Keratinocyte (primary cell): ENCODE measurements at regions not wholly inside any gene's neighbourhood (a gene's known extent, or its start where the extent isn't known, plus 50 kb on each side); places are given as distances from the start of the nearest gene placed in this dataset.
"Not testable (repeated sequence)": the region's sequence is repeated elsewhere in the genome, so short reads cannot be mapped to it uniquely, and the experiment has no call there.

Experiments
- DNase-seq: peaks from one replicate; pipeline ENCODE4 v3.0.0-alpha.2; 2011; ENCODE audit warnings: low read depth, missing footprints, low spot score
- FAIRE-seq: peaks from 2 replicates; lab custom pipeline; 2011; peaks lifted over from hg19 to GRCh38; lab: Jason Lieb, UNC
- H2AFZ ChIP-seq: 2 replicates; pipeline ENCODE4 v1.6.0; 2012; ENCODE audit warnings: low read length, control low read depth, inconsistent platforms; ENCODE audit not compliant: control insufficient read depth
- H3K27ac ChIP-seq: 2 replicates; pipeline ENCODE4 v1.5.1; 2011; ENCODE audit warnings: low read length; ENCODE audit not compliant: control insufficient read depth, insufficient read depth
- H3K27me3 ChIP-seq: 3 replicates; pipeline ENCODE4 v1.6.0; 2011; ENCODE audit warnings: low read length; ENCODE audit not compliant: control insufficient read depth, insufficient read depth; ENCODE audit errors: extremely low read depth
- H3K36me3 ChIP-seq, 2 experiments: 2 replicates in 1 of 2; 3 replicates in 1 of 2; pipeline ENCODE4 v1.5.1; 2011; ENCODE audit warnings: low read length in 2 of 2, mild to moderate bottlenecking in 1 of 2; ENCODE audit not compliant: control insufficient read depth in 2 of 2, insufficient read depth in 2 of 2; ENCODE audit errors: extremely low read depth in 1 of 2
- H3K4me1 ChIP-seq: 3 replicates; pipeline ENCODE4 v1.5.1; 2011; ENCODE audit warnings: low read length; ENCODE audit not compliant: control insufficient read depth, insufficient read depth; ENCODE audit errors: extremely low read depth
- H3K4me2 ChIP-seq: 3 replicates; pipeline ENCODE4 v1.6.0; 2011; ENCODE audit warnings: low read depth, low read length; ENCODE audit not compliant: control insufficient read depth, insufficient read depth; ENCODE audit errors: extremely low read depth
- H3K4me3 ChIP-seq, 3 experiments: fragments of 200-600 bp in 1 of 3; sonication (generic) in 1 of 3; 2 replicates in 2 of 3; 3 replicates in 1 of 3; pipeline ENCODE4 v1.5.1; 2011 to 2016; ENCODE audit warnings: low read length in 3 of 3, mild to moderate bottlenecking in 3 of 3, control low read depth in 2 of 3, inconsistent platforms in 1 of 3, low read depth in 1 of 3, mixed read lengths in 1 of 3, mixed run types in 1 of 3, moderate library complexity in 1 of 3; ENCODE audit not compliant: control insufficient read depth in 2 of 3, insufficient read depth in 2 of 3; ENCODE audit errors: extremely low read depth in 1 of 3
- H3K79me2 ChIP-seq: 2 replicates; pipeline ENCODE4 v1.6.0; 2012; ENCODE audit warnings: low read length; ENCODE audit not compliant: control insufficient read depth, insufficient read depth
- H3K9ac ChIP-seq: 3 replicates; pipeline ENCODE4 v1.6.0; 2011; ENCODE audit warnings: low read length; ENCODE audit not compliant: control insufficient read depth, insufficient read depth; ENCODE audit errors: extremely low read depth
- H3K9me1 ChIP-seq: 3 replicates; pipeline ENCODE4 v1.6.0; 2011; ENCODE audit warnings: low read length; ENCODE audit not compliant: control insufficient read depth, insufficient read depth; ENCODE audit errors: extremely low read depth
- H3K9me3 ChIP-seq: 2 replicates; pipeline ENCODE4 v1.5.1; 2012; ENCODE audit warnings: low read depth, low read length; ENCODE audit not compliant: control insufficient read depth
- H4K20me1 ChIP-seq: 3 replicates; pipeline ENCODE4 v1.6.0; 2011; ENCODE audit warnings: low read length; ENCODE audit not compliant: control insufficient read depth, insufficient read depth; ENCODE audit errors: extremely low read depth
- CTCF ChIP-seq, 3 experiments: IDR thresholded peaks in 1 of 3; conservative IDR thresholded peaks in 1 of 3; optimal IDR thresholded peaks in 1 of 3; 2 replicates in 2 of 3; 3 replicates in 1 of 3; pipeline versions ENCODE3 to v1.5.1; 2011; ENCODE audit warnings: low read length in 3 of 3, mild to moderate bottlenecking in 3 of 3, moderate library complexity in 2 of 3, control low read depth in 1 of 3, inconsistent platforms in 1 of 3; ENCODE audit not compliant: insufficient read depth in 2 of 3; ENCODE audit errors: extremely low read depth in 1 of 3
- EZH2 ChIP-seq: IDR thresholded peaks from one replicate; pipeline ENCODE4 v1.6.1; 2012; ENCODE audit warnings: inconsistent platforms, mild to moderate bottlenecking, low read length, moderate library complexity
- dilution Hi-C: fragments of 300-500 bp; cut with MboI; formaldehyde crosslinking; loops from one replicate; pipeline ENCODE4 v1.7.0; 2020; ENCODE audit warnings: low sequenced_read_pairs; ENCODE audit not compliant: extremely low pct_ligation_motif_present

- no peak overlapping the region for H3K27ac ChIP-seq
- H2AFZ ChIP-seq: no peak overlapping the region
- H3K27me3 ChIP-seq: no peaks in the 10 kb centered on the region
- no peaks in the 10 kb centered on the region for H3K79me2 ChIP-seq
- H3K9me1 ChIP-seq: no peaks in the 10 kb centered on the region
- FAIRE-seq (peak; percentile 67), DNase-seq (no peak)
- H4K20me1 ChIP-seq: no peaks in the 10 kb centered on the region
- TF ChIP-seq EZH2: no peak
- TF ChIP-seq CTCF (optimal IDR thresholded peaks at IDR 0.05 in 1 of 3, IDR thresholded peaks at IDR 0.05 in 1 of 3, conservative IDR thresholded peaks at IDR 0.05 in 1 of 3; ENCODE audit: extremely low read depth in 1 of 3, insufficient read depth in 2 of 3, low read length in 3 of 3): peak in 1 of 3 experiments; percentile 28
- H3K4me1 ChIP-seq: peaks cover 10% of the 10 kb centered on the region
- peak overlapping the region; percentile 8 for H3K4me2 ChIP-seq
- H3K9me3 ChIP-seq: no peaks in the 10 kb centered on the region
- H3K4me3 ChIP-seq: no peak overlapping the region
- dilution Hi-C loops: no loop called here
- H3K9ac ChIP-seq: no peak overlapping the region
- H3K36me3 ChIP-seq: no peaks in the 10 kb centered on the region
These were observed 54.7 kb upstream of the SLC1A4 start for GRCh38 chr2:64934530-64934929.

- H3K9me3 ChIP-seq: no peaks in the 10 kb centered on the region
- dilution Hi-C loops: no loop called here
These were observed 52.4 kb upstream of the SLC1A4 start for GRCh38 chr2:64936809-64937208.

GRCh38 chr2:64937314-64937686 lies 51.9 kb upstream of the SLC1A4 start:
- DNase-seq, dilution Hi-C loops, FAIRE-seq: not testable (repeated sequence)

More at GRCh38 chr2:64936809-64937208, 52.4 kb upstream of the SLC1A4 start:
- FAIRE-seq (no peak), DNase-seq (no peak)
- Histone ChIP-seq H3K4me2 (no peak overlapping the region), H3K27ac (no peak overlapping the region), H3K27me3 (no peaks in the 10 kb centered on the region), H3K9ac (no peak overlapping the region), H3K4me1 (peaks cover 10% of the 10 kb centered on the region), H3K4me3 (no peak overlapping the region), H4K20me1 (no peaks in the 10 kb centered on the region), H2AFZ (no peak overlapping the region), H3K79me2 (no peaks in the 10 kb centered on the region), H3K9me1 (no peaks in the 10 kb centered on the region), H3K36me3 (no peaks in the 10 kb centered on the region)
- TF ChIP-seq EZH2 (no peak), CTCF (optimal IDR thresholded peaks at IDR 0.05 in 1 of 3, IDR thresholded peaks at IDR 0.05 in 1 of 3, conservative IDR thresholded peaks at IDR 0.05 in 1 of 3; ENCODE audit: extremely low read depth in 1 of 3, insufficient read depth in 2 of 3, low read length in 3 of 3) (no peak)

More at GRCh38 chr2:64937314-64937686, 51.9 kb upstream of the SLC1A4 start:
- not testable (repeated sequence) for H3K9me1 ChIP-seq, H4K20me1 ChIP-seq, H3K36me3 ChIP-seq, H3K9ac ChIP-seq, H3K4me2 ChIP-seq, H3K4me1 ChIP-seq, H2AFZ ChIP-seq, H3K79me2 ChIP-seq, H3K27me3 ChIP-seq, H3K9me3 ChIP-seq, H3K4me3 ChIP-seq, H3K27ac ChIP-seq
